Activated T-cell treated with anti-CD3 and anti-CD28 coated beads, Interleukin-2, amount 50 U/mL, for 72 hours (primary cell): ENCODE measurements at regions not wholly inside any gene's neighbourhood (a gene's known extent, or its start where the extent isn't known, plus 50 kb on each side); places are given as distances from the start of the nearest gene placed in this dataset.

ENCODE experiments used
- ATAC-seq, 2 donors: fragments of 150-1000 bp; cut with Tn5 transposase; replicated peaks in 1 of 2; 2 replicates each; pipeline ENCODE4 v1.10.0; 2021; ENCODE audit warnings: moderate library complexity in 2 of 2, mild to moderate bottlenecking in 1 of 2
- DNase-seq, 2 donors: peaks; one replicate each; pipeline ENCODE4 v3.0.0; 2021 to 2022; ENCODE audit warnings: mixed read lengths in 1 of 2
- H3K27ac Mint-ChIP-seq: one replicate; pipeline ENCODE4 v1.8.0; 2022; ENCODE audit warnings: mild to moderate bottlenecking, moderate library complexity, mixed read lengths
- H3K27me3 Mint-ChIP-seq: one replicate; pipeline ENCODE4 v1.8.0; 2022; ENCODE audit warnings: low read depth, mixed read lengths
- H3K36me3 Mint-ChIP-seq, 2 donors: one replicate each; pipeline ENCODE4 v1.8.0; 2022; ENCODE audit warnings: mixed read lengths in 2 of 2, mild to moderate bottlenecking in 1 of 2; ENCODE audit not compliant: insufficient read depth in 2 of 2
- H3K4me1 Mint-ChIP-seq: one replicate; pipeline ENCODE4 v1.8.0; 2022; ENCODE audit warnings: low read depth, mixed read lengths
- H3K4me3 Mint-ChIP-seq, 2 donors: one replicate each; pipeline ENCODE4 v1.8.0; 2022; ENCODE audit warnings: mild to moderate bottlenecking in 2 of 2, mixed read lengths in 2 of 2, moderate library complexity in 2 of 2
- H3K9me3 Mint-ChIP-seq, 2 donors: one replicate each; pipeline ENCODE4 v1.8.0; 2022; ENCODE audit warnings: mixed read lengths in 2 of 2

- no peaks in the 10 kb centered on the region for H3K4me1 Mint-ChIP-seq
- no peak overlapping the region for H3K27ac Mint-ChIP-seq
- DNase-seq (no peak), ATAC-seq (no peak)
- H3K27me3 Mint-ChIP-seq: peaks cover 8% of the 10 kb centered on the region
- H3K36me3 Mint-ChIP-seq: peaks cover 0 to 1% of the 10 kb centered on the region in 2 donors
- H3K4me3 Mint-ChIP-seq: no peak overlapping the region
- peaks cover 0 to 2% of the 10 kb centered on the region in 2 donors for H3K9me3 Mint-ChIP-seq
These were observed 363.6 kb downstream of the ZNF521 start for GRCh38 chr18:24988253-24988840.

DNA sequence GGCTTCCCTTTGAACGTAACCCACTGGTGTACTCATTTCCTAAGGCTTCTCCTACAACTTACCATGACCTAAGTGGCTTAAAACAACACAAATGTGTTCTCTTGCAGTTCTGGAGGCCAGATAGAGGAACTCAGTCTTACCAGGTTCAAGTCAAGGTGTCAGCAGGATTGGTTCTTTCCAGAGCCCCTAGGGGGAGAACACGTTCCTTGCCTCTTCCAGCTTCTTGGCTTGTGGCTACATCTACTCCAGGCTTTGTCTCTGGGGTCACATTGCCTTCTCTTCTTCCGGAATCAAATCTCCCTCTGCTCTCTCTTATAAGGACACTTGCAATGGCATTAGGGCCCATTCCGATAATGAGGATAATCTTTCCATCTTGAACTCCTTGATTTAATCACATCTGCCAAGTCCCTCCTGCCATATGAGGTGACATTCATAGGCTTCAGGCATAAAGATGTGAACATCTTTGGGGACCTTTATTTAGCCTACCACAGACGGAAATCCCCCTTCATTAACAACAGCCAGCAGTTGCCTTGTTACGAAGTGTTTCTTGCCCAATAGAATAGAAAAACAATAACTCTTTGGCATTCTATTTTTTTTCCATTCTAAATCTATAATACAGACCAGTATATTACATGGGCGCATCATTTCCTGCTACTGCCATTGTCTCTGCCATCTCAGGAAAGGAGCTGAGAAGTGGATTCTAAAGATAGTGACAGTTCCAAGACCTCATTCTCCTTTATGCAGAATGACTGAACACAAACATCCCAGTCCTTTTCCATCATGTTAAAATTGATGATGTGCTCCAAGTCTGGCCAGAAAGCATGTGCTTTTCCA lies 362.0 kb downstream of the ZNF521 start:
- no peaks in the 10 kb centered on the region for H3K4me1 Mint-ChIP-seq
- no peak for ATAC-seq
- no peak overlapping the region for H3K4me3 Mint-ChIP-seq
- peaks cover 0 to 1% of the 10 kb centered on the region in 2 donors for H3K36me3 Mint-ChIP-seq
- no peak overlapping the region for H3K27ac Mint-ChIP-seq
- DNase-seq: no peak
- H3K9me3 Mint-ChIP-seq: peaks cover 0 to 2% of the 10 kb centered on the region in 2 donors
- H3K27me3 Mint-ChIP-seq: peaks cover 9% of the 10 kb centered on the region

- DNase-seq: no peak
- Mint-ChIP-seq H3K27me3 (peaks cover 5% of the 10 kb centered on the region), H3K27ac (no peak overlapping the region), H3K4me3 (no peak overlapping the region), H3K9me3 (peaks cover 0 to 2% of the 10 kb centered on the region in 2 donors), H3K36me3 (peaks cover 0 to 1% of the 10 kb centered on the region in 2 donors), H3K4me1 (no peaks in the 10 kb centered on the region)
- no peak for ATAC-seq
These were observed 361.3 kb downstream of the ZNF521 start for GRCh38 chr18:24990671-24991134.

DNA sequence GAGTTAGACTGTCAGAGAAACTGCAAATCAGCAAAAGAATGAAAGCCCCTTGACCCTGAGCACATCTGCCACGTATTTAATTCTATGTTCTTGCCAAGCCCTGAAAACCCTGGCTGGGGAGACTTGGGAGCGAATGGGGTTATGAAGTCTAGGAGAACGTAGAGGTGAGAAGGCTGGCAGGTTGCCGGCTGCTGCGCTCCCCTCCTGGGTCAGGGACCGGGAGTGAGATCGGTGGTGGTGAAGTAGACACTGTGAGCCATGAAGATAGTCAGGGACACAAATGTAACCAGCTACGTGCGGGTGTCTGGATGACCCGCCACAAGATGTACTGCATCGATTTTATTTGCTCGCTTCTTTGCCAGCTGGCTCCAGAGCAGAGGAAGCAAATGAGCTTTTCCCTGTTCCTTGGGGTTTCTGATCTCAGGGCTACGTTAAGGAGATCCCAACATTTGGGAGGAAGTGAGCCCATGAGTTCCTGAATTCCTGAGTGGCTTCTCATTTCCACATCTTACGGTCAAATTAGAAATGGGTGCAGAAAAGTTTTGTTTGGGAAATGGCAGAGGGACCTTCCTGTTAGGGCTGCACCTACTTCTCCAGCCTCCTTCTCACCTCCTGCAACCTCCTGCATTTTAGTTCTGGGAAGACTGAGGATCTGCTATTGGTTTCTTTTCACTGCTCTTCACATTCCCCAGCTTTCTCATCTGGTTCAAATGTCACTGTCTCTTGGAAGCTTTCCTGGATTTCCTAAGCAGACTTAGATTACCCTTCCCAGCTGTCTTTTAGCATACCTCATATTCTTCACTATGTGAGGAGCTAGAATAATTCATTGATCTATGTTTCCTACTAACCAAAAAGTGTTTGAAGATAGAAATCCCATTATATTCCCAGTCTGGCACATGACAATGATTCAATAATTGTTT lies 360.6 kb downstream of the ZNF521 start:
- Mint-ChIP-seq H3K9me3 (peaks cover 0 to 2% of the 10 kb centered on the region in 2 donors), H3K36me3 (peaks cover 0 to 1% of the 10 kb centered on the region in 2 donors), H3K27ac (no peak overlapping the region), H3K4me1 (no peaks in the 10 kb centered on the region), H3K27me3 (peaks cover 5% of the 10 kb centered on the region), H3K4me3 (no peak overlapping the region)
- no peak for DNase-seq
- no peak for ATAC-seq

DNA sequence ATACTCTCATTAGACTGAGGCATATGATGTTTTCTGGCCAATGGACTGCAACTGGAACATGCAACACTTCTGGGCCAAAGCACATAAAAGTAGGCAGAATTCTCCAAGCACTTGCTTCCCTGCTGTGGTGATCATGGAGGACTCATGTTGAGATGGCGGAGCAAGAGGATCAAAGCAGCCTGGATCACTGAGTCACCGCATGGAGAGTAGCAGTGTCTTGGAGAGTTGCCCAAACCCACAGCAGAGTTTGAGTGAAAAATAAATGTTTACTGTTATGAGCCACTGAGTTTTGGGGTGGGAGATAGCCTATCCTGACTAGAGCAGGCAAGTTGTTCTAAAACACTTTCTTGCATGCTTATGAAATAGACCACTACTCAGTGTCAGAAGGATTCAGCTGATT lies 359.5 kb downstream of the ZNF521 start:
- ATAC-seq: no peak
- H3K4me1 Mint-ChIP-seq: no peaks in the 10 kb centered on the region

DNA sequence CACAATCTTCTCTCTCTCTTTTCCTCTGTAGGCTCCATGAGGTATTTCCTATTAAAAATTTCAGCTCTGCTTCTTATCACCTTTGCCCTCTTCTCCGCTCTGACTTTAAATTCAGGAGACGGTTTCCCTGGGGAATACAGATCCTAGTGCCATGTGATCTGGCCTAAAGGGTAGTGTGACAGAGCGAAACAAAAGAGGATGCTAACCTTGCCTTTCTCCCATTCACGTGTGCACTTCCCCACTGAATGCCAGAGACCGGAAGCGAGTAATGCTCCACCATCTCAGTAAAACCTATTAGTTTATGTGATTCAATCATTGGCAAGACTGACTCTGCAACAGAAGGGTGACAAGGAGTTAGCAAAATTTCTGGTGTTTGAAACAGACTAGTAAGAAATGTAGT lies 358.3 kb downstream of the ZNF521 start:
- ATAC-seq (no peak), DNase-seq (no peak)
- no peaks in the 10 kb centered on the region for H3K4me1 Mint-ChIP-seq
- peaks cover 5% of the 10 kb centered on the region for H3K27me3 Mint-ChIP-seq
- peaks cover 0 to 2% of the 10 kb centered on the region in 2 donors for H3K9me3 Mint-ChIP-seq
- peaks cover 0 to 1% of the 10 kb centered on the region in 2 donors for H3K36me3 Mint-ChIP-seq
- H3K4me3 Mint-ChIP-seq: no peak overlapping the region
- H3K27ac Mint-ChIP-seq: no peak overlapping the region

More for the DNA sequence above, 359.5 kb downstream of the ZNF521 start:
- no peak for DNase-seq
- H3K36me3 Mint-ChIP-seq: peaks cover 0 to 1% of the 10 kb centered on the region in 2 donors
- no peak overlapping the region for H3K27ac Mint-ChIP-seq
- peaks cover 5% of the 10 kb centered on the region for H3K27me3 Mint-ChIP-seq
- no peak overlapping the region for H3K4me3 Mint-ChIP-seq
- peaks cover 0 to 2% of the 10 kb centered on the region in 2 donors for H3K9me3 Mint-ChIP-seq

DNA sequence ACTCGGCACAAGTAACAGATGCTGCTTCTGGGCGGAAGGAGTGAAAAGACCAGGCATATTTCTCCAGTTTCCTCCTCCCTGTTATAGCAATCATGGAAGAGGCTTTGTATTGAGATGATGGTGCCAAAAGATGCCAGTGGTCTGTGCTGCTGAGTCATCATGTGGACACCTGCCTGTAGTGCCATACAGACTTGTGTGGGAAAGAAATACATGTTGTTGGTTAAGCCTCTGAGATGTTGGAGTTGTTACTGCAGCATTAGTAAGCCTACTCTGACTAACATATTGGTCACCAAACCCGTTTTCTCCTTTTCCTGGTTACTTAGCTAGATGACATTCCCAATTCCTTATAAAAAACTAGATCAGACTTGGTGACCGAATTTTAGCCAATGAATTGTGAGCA lies 356.9 kb downstream of the ZNF521 start:
- no peak overlapping the region for H3K4me3 Mint-ChIP-seq

DNA sequence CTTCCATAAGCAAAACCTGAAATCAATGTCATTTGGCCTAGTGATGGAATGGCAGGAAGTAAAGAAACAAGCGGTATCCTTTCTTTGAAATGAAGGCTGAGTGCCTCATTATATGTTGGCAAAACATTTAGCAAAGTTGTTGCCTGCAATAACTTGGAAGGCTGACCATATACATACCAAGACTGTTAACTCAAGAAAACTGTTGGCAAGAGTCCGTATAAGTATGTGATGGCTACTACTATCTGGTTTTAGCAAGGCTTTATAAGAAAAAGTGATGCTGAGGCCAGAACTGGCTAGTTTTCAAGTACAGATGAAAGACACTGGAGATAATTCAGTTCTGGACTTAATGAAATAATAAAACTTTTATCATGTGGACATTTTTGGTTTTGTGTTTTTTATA lies 356.2 kb downstream of the ZNF521 start:
- no peaks in the 10 kb centered on the region for H3K4me1 Mint-ChIP-seq
- no peak overlapping the region for H3K27ac Mint-ChIP-seq

More for the DNA sequence above, 356.9 kb downstream of the ZNF521 start:
- Mint-ChIP-seq H3K27me3 (peaks cover 5% of the 10 kb centered on the region), H3K36me3 (peaks cover 2 to 3% of the 10 kb centered on the region in 2 donors), H3K4me1 (no peaks in the 10 kb centered on the region), H3K9me3 (peaks cover 2 to 7% of the 10 kb centered on the region in 2 donors), H3K27ac (no peak overlapping the region)
- no peak for ATAC-seq
- no peak for DNase-seq

GRCh38 chr18:24999650-25000267 lies 352.2 kb downstream of the ZNF521 start:
- Mint-ChIP-seq H3K27me3 (peaks cover under 1% of the 10 kb centered on the region), H3K9me3 (peaks cover 2 to 11% of the 10 kb centered on the region in 2 donors), H3K4me3 (no peak overlapping the region), H3K4me1 (no peaks in the 10 kb centered on the region), H3K27ac (no peak overlapping the region), H3K36me3 (peaks cover 2% of the 10 kb centered on the region in 2 donors)
- no peak for DNase-seq
- no peak for ATAC-seq

More for the DNA sequence above, 356.2 kb downstream of the ZNF521 start:
- Mint-ChIP-seq H3K4me3 (no peak overlapping the region), H3K9me3 (peaks cover 2 to 7% of the 10 kb centered on the region in 2 donors), H3K27me3 (peaks cover 5% of the 10 kb centered on the region), H3K36me3 (peaks cover 2% of the 10 kb centered on the region in 2 donors)
- no peak for DNase-seq
- ATAC-seq: no peak

DNA sequence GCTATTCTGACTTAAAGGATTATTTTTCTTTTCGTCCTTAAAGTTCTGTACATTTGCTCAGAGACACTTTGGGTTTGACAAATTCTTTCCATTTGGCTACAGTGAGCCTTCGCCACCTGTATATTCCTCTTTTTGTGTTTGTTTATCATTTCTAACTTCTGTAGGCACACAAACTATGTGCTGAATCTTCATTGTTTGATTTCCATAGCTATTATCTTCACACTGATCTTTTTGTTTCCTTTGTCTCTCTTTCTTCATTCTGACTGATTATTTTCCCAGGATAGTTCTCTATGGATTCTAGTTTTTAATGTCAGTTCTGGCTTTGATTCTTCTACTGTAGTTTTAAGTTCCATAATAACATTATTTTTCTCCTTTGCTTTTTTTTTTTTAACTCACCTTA lies 350.2 kb downstream of the ZNF521 start:
- DNase-seq (no peak), ATAC-seq (no peak)
- peaks cover 2 to 11% of the 10 kb centered on the region in 2 donors for H3K9me3 Mint-ChIP-seq
- no peak overlapping the region for H3K4me3 Mint-ChIP-seq
- no peak overlapping the region for H3K27ac Mint-ChIP-seq
- H3K27me3 Mint-ChIP-seq: no peaks in the 10 kb centered on the region
- no peaks in the 10 kb centered on the region for H3K4me1 Mint-ChIP-seq
- H3K36me3 Mint-ChIP-seq: peaks cover 2% of the 10 kb centered on the region in 2 donors

DNA sequence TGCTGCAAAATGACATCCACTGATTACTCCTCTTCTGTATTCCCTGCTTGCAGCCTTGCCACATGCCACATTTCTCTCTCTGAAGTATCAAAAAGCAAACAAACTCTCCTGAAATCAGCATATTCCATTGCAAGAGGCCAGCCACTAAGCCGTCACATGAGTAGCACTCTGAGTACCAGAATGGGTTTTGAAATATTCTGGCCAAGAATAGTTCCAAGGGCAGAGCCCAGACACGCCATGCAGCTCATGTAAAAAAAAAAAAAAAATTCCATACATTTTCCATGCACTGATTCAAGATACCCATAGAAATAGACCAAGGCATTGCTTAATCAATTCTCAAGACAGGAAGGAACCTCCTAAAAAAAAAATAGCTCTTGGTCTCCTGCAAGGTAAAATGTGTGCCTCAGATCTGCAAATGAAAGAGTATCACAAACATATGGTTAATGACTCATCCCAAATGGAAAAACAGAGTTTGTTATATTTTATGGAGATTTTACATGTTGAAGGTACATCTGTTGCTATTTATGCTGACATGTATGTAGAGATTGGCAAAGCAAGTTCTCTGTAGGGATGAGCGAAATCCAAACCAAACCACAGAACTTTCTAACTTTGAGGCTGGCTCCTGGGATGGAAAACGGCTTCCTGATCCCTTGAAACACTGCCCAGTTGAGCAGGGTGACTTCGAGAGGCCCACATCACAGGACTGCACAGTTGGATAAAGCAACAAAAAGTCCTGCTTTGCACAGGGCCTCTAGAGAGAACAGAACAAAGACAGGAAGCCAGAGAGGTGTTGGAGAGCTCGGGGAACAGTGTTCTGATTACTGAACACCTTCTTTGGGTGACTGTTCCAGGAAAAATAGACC lies 346.2 kb downstream of the ZNF521 start:
- Mint-ChIP-seq H3K27ac (no peak overlapping the region), H3K36me3 (no peaks in the 10 kb centered on the region), H3K4me1 (no peaks in the 10 kb centered on the region), H3K27me3 (no peaks in the 10 kb centered on the region), H3K9me3 (peaks cover 5% of the 10 kb centered on the region in 2 donors), H3K4me3 (no peak overlapping the region)
- no peak for DNase-seq
- ATAC-seq: no peak
